Thyroid gland (tissue), 4 donors: ENCODE measurements at regions not wholly inside any gene's neighbourhood (a gene's known extent, or its start where the extent isn't known, plus 50 kb on each side); places are given as distances from the start of the nearest gene placed in this dataset.

Experiments used
- DNase-seq, 2 donors: peaks; one replicate each; pipeline ENCODE4 v3.0.0-alpha.2; 2019
- H3K27ac ChIP-seq, 3 donors: fragments of 200-600 bp; sonication (generic); 1 replicate in 2 of 3; 2 replicates in 1 of 3; pipeline ENCODE4 v1.5.1; 2016 to 2019; ENCODE audit warnings: mild to moderate bottlenecking in 1 of 3, moderate library complexity in 1 of 3
- H3K27me3 ChIP-seq: fragments of 200-600 bp; sonication (generic); one replicate; pipeline ENCODE4 v1.5.1; 2019
- H3K36me3 ChIP-seq, 2 donors: fragments of 200-600 bp; sonication (generic); one replicate each; pipeline ENCODE4 v1.5.1; 2016 to 2019
- H3K4me1 ChIP-seq, 2 donors: fragments of 200-600 bp; sonication (generic); one replicate each; pipeline ENCODE4 v1.5.1; 2017 to 2019
- H3K4me3 ChIP-seq, 3 donors: fragments of 200-600 bp; sonication (generic); replicated peaks in 1 of 3; 1 replicate in 2 of 3; 2 replicates in 1 of 3; pipeline ENCODE4 v1.5.1; 2016; ENCODE audit warnings: mild to moderate bottlenecking in 1 of 3
- H3K9me3 ChIP-seq: fragments of 200-600 bp; sonication (generic); one replicate; pipeline ENCODE4 v1.5.1; 2017
- POLR2A ChIP-seq, 2 donors: fragments of 450-650 bp; IDR thresholded peaks; one replicate each; pipeline ENCODE4 v1.6.1; 2017; ENCODE audit warnings: antibody characterized with exemption in 2 of 2, mild to moderate bottlenecking in 2 of 2, moderate library complexity in 1 of 2
- WGBS, 2 donors: methylation state at CpG; one replicate each; pipeline ENCODE4 v1.1.5; 2017; 5-methylcytosine and 5-hydroxymethylcytosine counted together
- intact Hi-C: fragments of 100-400 bp; cut with DNase I; formaldehyde crosslinking; loops from one replicate; pipeline ENCODE4 v1.15.1; 2023
- TF ChIP-seq, protein P1 (sequence below), 6 experiments: fragments of 200-600 bp in 3 of 6; fragments of 450-650 bp in 3 of 6; sonication (generic) in 3 of 6; IDR thresholded peaks; one replicate each; pipeline ENCODE4 v1.5.1; 2016 to 2019; ENCODE audit warnings: antibody characterized with exemption in 6 of 6, mild to moderate bottlenecking in 2 of 6, inconsistent platforms in 1 of 6, moderate library complexity in 1 of 6

DNA sequence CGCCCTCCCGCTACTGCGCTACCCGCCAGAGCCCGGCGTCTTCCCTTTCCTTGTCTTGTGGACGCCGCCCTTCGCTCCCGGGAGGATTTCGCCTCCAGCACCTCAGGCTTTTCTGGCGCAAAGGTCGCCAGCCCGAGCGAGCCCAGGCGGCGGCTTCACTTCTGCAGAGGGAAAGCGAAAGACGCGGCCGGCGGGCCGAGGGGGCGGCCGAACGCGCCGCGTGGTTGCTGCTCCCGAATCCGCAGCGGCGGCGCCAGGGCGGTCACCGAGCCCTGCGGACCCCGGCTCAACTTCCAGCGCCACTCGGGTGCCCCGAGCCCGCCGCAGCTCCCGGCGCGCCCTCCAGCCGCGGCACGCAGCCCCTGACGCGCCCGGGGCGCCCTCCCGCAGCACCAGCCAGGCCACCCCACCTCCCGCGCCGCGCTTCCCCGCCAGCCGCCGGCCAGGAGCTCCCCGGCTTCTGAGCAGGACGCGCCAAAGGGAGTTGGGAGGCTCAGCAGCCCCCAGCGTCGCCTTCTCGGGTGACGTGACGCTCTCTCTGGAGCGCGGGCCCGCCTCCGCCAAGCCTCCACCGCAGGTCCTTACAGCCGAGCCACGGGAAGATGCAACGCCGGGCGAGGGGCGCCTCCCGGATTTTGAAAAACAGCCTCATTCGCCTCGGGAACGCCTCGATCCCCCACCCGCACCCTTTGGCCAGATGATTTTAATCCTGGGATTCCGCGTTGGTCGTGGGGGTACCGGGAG, 84.9 kb upstream of the EPB41L3 start:
- WGBS, 2 donors, result 0 to 3% methylated on average over 17 to 23 of the region's 90 CpGs
- Histone ChIP-seq H3K4me3 (peak overlapping the region; percentile 49 to 57 (median 53)), H3K27me3 (no peaks in the 10 kb centered on the region), H3K36me3 (no peaks in the 10 kb centered on the region), H3K27ac (no peak overlapping the region), H3K9me3 (no peaks in the 10 kb centered on the region), H3K4me1 (peaks cover 11 to 20% of the 10 kb centered on the region in 2 donors)
- TF ChIP-seq, protein P1, sequence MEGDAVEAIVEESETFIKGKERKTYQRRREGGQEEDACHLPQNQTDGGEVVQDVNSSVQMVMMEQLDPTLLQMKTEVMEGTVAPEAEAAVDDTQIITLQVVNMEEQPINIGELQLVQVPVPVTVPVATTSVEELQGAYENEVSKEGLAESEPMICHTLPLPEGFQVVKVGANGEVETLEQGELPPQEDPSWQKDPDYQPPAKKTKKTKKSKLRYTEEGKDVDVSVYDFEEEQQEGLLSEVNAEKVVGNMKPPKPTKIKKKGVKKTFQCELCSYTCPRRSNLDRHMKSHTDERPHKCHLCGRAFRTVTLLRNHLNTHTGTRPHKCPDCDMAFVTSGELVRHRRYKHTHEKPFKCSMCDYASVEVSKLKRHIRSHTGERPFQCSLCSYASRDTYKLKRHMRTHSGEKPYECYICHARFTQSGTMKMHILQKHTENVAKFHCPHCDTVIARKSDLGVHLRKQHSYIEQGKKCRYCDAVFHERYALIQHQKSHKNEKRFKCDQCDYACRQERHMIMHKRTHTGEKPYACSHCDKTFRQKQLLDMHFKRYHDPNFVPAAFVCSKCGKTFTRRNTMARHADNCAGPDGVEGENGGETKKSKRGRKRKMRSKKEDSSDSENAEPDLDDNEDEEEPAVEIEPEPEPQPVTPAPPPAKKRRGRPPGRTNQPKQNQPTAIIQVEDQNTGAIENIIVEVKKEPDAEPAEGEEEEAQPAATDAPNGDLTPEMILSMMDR (IDR thresholded peaks at IDR 0.05), result no peak
- peak in 1 of 2 donors; percentile 40 for TF ChIP-seq POLR2A (IDR thresholded peaks at IDR 0.05)
- intact Hi-C loops, result no loop called here
- DNase-seq, result peak; percentile 33 to 46

DNA sequence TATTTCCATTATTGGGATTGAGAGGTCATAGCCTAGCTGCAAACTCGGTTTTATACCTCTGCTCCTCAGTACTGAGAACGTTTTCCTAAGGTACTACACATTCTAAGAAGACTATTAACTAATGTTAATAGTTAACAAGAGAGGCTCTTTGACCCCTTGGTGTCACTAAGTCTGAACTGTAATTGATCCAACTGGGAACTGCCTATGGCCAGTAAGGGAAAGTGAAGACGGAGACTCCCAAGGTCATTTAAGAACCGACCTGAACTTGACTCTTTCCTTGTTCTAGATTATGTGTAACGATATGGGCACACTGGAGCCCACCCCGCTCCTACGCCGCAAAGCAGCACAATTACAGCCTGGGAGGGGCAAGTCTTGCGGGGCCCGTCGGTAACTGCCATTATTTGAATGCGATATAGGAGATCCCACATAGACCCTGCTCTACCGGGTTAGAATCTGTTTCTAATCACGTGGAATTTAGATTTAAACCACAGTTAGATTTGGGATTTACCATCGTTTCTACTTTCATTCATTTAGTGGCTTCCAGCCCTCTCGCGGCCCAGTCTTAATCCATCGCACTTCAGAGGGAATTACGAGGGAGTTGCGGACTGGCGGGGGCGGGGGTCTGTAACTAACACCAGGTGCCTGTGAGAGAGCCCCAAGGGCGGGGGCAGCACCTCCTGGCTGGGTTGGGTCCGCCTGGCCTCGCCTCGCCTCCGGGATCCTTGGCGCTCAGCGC, 84.1 kb upstream of the EPB41L3 start:
- H3K36me3 ChIP-seq, result no peaks in the 10 kb centered on the region
- no peak for DNase-seq
- no peaks in the 10 kb centered on the region for H3K9me3 ChIP-seq
- intact Hi-C loops, result no loop called here
- peaks cover 12 to 20% of the 10 kb centered on the region in 2 donors for H3K4me1 ChIP-seq
- H3K27me3 ChIP-seq, result no peaks in the 10 kb centered on the region
- peak overlapping the region; percentile 49 to 57 (median 53) for H3K4me3 ChIP-seq
- TF ChIP-seq POLR2A (IDR thresholded peaks at IDR 0.05), result no peak
- TF ChIP-seq, protein P1 (IDR thresholded peaks at IDR 0.05), result no peak
- H3K27ac ChIP-seq, result no peak overlapping the region
- 18 to 26% methylated on average over 23 to 28 of the region's 29 CpGs for WGBS, 2 donors

DNA sequence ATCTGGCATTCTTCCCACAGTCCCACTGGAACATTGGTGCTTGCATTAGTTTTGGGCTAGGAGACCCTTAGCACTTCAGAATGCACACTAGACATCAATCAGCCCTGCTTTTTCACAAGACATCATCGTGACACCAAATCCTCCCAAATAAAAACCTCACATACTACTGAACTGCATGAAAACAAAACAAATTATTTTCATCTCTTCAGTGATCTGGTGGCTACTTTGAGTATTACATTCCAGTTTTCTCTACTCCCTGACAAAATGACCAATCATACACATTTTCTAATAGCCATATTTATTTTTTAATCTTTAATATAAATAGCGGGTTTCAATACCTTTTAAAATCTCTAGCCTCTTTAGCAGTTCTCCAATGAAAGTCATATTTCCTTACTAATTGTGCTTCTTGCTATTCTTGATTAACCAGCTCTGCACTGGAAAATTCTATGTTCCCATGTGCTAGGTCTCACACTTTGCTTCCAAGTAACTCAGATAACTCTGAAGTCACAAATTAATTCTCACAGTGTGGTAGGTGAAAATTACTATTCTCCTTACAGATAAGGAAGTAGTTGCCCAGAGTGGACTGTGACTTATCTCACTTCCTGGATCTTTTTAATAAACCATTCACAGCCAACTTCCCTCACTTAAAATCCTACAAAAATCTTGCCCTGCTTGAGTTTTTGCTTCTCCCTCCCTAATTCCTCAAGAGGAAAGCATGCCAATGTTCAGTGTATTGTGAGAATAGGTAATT, 82.5 kb upstream of the EPB41L3 start:
- TF ChIP-seq, protein P1 (IDR thresholded peaks at IDR 0.05), result peak in 2 of 6 experiments; percentile 10 to 11
- TF ChIP-seq POLR2A (IDR thresholded peaks at IDR 0.05), result no peak
- Histone ChIP-seq H3K4me1 (peaks cover 12 to 20% of the 10 kb centered on the region in 2 donors), H3K36me3 (no peaks in the 10 kb centered on the region), H3K27ac (no peak overlapping the region), H3K27me3 (no peaks in the 10 kb centered on the region), H3K9me3 (no peaks in the 10 kb centered on the region), H3K4me3 (no peak overlapping the region)
- WGBS, 2 donors, result 93 to 94% methylated on average over 2 of the region's 2 CpGs
- no peak for DNase-seq
- intact Hi-C loops, result no loop called here

DNA sequence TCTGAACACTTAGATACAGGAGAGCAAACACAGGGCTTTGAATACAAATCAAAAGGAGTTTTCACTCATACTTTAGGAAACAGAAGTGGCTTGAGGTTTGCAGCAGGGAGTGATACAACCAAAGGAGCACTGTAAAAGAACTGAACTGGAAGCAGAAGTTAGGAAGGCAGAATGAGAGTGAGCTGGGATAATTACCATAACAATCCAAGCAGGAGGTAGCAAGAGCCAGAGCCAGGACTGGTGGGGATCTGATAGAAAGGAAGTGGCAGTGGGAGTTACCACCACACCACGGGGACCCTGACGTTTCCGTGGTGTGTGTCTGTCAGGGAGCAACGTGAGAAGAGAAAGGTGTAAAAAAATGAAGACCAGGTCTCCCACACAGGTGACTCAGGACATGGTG, 81.3 kb upstream of the EPB41L3 start:
- peaks cover 12 to 16% of the 10 kb centered on the region in 2 donors for H3K4me1 ChIP-seq
- intact Hi-C loops, result no loop called here
- 52 to 56% methylated on average over 4 of the region's 4 CpGs for WGBS, 2 donors
- no peaks in the 10 kb centered on the region for H3K27me3 ChIP-seq
- DNase-seq, result no peak
- H3K36me3 ChIP-seq, result no peaks in the 10 kb centered on the region
- H3K9me3 ChIP-seq, result no peaks in the 10 kb centered on the region
- TF ChIP-seq, protein P1 (IDR thresholded peaks at IDR 0.05), result no peak
- no peak for TF ChIP-seq POLR2A (IDR thresholded peaks at IDR 0.05)
- H3K27ac ChIP-seq, result no peak overlapping the region
- H3K4me3 ChIP-seq, result no peak overlapping the region
